NCI-H226 (cell line): ENCODE measurements at regions not wholly inside any gene's neighbourhood (a gene's known extent, or its start where the extent isn't known, plus 50 kb on each side); places are given as distances from the start of the nearest gene placed in this dataset.
"Not testable (repeated sequence)": the region's sequence is repeated elsewhere in the genome, so short reads cannot be mapped to it uniquely, and the experiment has no call there.

Source experiments
- DNase-seq: peaks from one replicate; pipeline ENCODE4 v3.0.0-alpha.2; 2015

DNA sequence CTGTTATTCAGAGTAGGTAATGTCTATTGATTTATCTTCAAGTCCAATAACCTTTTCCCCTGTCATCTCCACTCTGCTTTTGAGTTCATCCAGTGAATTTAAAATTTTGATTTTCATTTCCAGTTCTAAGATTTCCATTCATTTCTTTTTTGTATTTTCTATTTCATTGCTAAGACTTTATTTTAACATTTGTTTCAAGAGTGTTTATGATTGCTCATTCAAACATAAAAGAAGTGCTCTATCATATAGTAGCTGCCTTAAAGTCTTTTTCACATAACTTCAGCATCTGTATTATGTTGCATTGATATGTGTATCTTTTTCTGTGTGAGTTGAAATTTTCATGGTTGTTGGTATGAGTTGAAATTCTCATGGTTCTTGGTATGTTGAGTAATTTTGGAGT, 341.6 kb downstream of the SOX4 start:
- DNase-seq, result no peak

DNA sequence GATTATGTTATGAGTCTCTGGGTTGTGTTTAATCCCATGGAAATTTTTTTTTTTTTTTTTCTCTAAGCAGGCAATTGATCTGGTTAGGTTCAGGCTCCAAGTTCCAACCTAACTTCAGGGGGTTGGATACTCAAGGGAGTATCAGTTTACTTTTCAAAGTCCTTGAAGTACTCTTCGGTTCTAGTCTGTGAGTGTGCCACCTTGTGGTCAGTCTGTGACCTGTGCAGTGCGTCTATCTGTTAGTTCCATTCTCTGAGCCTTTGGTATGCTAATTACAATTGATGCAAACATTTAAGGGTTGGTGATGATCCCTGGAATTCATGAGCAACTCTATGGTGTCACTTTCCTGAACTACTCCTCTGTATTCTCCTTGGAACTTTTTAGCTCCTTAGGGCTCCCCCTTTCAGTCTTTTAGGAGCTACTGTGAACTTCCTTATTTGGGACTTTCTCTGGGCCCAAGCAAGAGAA, 342.0 kb downstream of the SOX4 start:
- DNase-seq, result no peak

DNA sequence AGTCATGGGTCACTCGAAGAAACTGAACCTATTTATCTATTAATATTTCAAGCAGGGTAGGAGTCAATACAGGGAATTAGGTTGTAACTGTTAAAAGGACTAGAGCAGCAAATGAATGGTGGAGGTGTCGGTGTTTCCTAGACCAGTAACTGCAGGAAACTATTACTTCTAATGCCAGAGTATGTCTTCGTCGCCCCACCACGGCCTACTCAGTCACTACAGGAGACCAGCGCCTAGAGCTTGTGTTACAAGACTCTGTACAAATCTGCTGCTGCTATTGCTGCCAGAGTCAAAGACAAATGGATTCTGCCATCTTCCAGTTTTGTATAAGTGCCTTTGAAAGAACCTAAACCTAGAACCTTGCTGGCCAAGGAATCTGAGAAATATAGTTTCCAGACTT, 343.9 kb downstream of the SOX4 start:
- DNase-seq, result no peak

DNA sequence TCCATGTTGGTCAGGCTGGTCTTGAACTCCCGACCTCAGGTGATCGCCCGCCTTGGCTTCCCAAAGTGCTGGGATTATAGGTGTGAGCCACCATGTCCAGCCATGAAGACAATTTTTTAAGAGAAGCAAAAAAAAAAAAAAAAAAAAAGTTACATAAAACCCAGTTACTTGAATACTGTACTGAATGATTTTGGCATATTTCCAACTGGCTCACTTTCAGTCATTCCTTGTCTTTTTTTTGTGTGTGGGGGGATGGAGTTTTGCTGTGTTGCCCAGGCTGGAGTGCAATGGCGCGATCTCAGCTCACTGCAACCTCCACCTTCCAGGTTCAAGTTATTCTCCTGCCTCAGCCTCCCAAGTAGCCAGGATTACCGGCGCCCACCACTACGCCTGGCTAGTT, 345.5 kb downstream of the SOX4 start:
- DNase-seq, result not testable (repeated sequence)

DNA sequence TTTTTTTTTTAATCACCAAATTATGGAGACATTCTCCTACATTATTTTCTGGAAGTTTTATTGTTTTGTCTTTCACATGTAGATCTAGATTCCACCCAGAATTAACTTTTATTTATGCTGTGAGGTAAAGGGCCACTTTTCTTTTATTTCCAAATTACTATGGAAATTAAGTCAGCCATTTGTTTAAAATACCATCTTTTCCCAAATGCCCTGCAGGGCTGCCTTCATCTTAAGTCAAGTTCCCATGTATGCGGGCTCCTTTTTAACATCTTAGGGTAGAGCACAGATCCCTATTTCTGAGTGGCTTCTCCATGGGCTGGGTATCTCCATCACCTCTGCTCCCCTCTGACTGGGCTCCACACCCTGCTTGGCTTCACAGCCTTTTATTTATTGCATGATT, 348.4 kb downstream of the SOX4 start:
- no peak for DNase-seq

DNA sequence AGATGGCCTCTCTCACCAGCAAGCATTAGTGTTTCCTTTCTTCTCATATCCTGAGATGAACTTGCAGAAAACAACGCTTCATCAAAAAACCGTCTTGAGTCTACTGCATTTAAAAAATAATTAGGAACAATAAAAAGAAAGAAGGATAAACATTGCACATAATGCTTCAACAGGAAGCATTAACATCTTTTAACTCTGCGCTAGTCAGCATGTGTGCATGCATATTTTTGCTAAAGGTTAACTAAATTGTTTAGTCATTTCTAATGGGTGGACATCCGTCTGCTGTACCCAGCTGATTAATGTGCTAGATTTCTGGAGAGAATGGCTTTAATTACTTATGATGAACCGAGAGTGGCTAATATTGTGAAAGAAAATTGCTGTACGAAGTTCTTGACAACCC, 349.3 kb downstream of the SOX4 start:
- no peak for DNase-seq

DNA sequence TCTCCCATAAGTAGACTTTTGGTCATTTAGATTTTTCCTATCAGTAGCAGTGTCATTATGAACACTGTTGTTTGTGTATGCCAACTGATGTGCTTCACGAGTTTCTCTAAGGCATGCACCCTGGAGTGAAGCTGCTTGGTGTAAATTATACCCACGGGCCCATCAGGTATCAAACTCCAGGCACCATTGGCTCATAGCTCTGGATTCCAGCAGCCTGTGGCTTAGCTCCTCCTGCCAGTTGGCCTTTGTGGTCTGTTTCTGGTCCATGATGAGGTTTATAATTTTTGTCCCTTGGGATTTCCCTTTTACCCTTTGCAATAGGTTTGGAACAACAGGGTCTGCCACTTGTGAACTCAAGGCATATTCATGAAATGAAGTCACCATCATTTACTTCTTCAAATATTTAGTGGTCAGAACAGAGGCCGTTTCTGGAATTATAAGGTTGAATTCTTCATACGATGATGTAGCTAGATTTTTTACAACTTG, 350.5 kb downstream of the PRL start:
- peak; percentile 78 for DNase-seq

DNA sequence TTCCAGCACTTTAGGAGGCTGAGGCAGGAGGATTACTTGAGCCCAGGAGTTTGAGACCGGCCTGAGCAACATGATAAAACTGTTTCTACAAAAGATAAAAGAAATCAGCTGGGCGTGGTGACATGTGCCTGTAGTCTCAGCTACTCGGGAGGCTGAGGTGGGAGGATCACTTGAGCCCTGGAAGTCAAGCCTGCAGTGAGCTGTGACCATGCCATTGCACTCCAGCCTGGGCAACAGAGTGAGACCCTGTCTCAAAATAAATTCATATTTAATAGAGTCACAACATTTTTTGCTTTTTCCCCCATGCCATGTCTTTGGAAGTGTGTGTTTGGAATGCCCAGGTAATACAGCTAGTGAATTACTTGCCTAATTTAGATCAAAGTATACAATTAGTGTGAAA, 349.6 kb downstream of the PRL start:
- not testable (repeated sequence) for DNase-seq

DNA sequence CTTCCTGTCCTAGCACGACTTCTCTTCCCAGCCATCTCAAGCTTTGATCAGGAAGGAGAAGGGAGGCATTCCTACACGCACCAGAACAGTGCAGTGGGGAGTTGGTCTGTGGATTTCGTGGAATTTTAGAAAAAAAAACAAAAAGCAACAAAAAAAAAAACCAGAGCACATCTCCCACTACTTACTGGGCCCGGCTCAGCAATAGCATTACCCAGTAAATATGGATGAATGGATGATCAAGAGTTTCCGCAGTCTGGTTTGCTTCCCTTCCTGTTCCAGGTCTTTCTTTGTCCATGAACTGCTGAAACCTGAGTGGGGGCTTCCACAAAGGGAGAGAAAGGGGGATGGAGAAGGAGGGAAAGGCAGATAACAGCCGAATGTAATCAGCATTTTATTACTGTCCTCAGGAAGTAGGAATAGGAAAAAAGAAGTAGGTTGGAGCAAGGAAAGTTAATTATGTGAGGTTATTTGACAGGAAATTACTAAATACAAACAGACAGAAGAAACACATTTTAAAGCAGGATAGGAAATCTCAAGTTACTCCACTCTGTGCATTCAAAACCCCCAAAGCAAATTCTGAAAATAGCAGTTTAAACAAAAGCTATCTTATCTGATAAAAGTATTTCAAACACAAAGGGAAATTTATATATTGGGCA, 349.0 kb downstream of the PRL start:
- DNase-seq, result no peak

DNA sequence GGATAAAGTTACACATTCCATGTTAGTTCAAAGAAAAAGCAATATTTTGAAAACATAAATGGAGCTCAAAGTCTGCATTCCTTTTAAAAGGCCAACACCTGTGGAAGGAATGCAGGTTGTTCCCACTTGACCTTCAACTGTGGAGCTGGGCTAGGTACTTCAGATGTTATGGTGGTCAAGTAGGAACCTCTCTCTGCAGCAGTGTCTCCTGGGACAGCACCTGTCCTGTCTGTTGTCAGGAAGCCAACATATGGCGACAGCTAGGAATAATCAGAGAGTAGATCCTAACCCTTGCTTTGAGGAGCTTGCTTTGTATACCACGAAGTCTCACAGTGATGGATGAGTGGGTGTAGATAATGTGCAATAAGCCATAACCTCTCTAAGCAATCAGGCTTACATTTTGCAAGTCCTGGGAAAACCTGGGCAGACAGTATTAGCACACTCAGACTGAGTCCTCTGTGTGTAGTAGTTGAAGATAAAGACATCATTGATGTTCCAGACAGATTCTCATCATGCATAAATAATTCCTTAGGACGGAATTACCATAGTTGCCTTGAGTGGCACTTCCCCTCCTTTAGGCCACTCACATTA, 347.5 kb downstream of the PRL start:
- DNase-seq, result peak; percentile 20

DNA sequence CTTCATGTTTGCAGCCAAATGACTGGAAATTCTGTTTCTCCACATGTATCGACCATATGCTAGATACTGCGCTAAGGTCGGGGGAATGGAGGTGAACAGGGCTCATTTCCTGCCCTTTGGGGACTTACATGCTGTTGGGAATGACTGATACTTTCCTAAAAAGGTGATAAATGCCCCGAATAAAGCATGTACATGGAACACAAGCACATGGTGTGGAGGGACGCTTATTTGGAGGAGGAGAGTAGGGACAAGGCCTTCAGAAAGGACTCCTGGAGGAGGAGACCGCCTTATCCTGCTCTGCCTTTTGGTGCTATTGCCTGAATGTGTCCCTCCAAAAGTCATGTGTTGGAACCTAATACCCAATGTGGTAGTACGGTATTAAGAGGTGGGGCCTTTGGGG, 344.5 kb downstream of the PRL start:
- no peak for DNase-seq

DNA sequence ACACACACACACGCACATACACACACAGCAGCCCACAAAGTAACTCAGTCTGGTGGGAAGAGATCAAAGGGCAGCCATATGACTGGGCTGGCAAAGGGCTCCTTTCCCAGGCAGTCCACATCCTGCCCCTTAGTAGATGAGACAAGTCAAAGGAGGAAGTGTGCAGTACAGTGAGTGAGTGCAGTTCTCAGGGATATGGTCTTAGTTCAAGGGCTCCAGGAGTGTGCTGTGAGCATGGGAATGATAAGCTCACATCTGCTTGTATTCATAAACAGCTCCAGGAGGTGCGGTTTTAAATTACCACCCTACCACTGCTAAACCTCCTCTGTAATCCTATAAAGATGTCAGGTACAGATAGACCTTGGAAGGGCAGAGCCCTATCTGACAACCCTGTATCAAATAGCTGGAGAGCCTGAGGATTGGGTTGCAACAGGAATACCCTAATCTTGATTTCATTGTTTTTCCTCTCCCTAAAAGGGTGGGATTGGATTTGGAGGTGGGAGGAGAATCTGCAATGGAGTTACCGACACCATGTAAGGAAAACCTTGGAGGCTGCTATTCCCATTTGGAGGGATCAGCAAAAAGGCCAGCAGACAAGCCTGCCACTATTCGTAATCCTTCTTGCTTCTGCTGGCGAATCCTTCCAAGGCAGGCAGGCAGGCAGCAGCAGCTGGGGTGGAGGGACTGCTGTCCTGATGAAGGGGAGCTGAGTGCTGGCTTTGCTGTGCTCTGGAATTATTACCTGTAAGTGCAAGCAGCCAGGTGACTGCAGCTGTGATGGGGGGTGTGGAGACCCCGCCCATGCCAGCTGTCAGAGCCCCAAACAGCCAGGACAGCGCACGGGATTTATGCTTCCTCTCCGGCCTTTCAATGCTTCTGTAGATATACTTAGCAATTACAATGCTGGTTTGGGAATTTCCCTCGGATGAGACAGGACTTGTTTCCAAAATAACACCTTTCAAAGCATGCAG, 342.7 kb downstream of the PRL start:
- DNase-seq, result peak; percentile 25

DNA sequence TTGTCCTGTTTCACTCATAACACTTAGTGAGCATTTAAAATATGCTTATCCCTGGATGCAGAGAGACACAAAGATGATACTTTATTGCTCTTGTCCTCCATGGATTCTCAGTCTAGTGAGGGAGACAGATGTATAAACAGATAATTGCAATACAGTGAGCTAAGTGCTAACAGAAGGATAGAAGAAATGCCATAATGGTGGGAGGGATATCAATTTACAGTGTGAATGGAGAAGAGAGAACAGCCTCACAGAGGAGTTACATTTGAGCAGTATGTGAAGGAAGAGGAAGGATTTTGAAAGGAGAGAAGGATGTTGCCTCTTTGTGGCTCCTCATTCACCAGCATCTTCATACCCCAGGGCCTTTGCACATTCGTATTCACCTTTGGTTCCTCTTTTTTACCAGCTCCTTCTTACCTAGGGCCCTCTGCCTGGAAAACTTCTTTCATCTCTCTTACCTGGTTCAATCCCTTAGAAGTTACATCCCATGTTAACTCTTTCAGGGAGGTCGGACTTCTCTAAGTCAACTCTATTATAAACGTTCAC, 341.7 kb downstream of the PRL start:
- no peak for DNase-seq

DNA sequence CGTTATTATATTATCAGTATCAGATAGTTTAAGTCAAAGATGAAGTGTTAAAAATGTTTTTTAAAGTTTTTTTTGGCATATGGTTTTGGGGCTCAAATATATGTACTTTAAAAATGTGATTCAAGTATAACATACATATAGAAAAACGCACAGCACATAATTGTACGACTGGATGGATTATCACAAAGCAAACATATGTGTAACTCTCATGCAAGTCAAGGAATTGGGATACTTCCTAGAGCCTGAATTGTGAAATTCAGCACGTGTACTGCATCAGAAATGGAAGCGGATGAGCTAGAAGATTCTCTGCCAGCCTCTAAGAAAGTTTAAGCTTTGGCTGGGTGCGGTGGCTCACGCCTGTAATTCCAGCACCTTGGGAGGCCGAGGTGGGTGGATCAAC, 340.9 kb downstream of the PRL start:
- no peak for DNase-seq

DNA sequence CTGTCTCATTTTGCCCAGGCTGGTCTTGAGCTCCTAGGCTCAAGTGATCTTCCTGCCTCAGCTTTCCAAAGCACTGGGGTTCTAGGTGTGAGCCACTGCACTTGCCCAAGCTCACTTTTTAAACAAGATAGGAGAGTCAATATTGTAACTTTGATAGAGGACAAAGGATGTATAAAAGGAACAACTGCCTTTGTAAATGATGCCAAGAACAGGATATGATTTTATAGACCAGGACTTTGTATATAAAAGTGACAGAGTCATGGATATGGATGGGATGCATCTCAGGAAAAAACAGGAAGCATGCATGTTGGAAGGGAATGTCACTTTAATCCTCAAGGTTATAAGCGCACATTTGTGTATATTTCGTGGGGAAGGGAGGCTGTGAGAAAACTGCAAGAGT, 338.4 kb downstream of the PRL start:
- DNase-seq, result no peak

DNA sequence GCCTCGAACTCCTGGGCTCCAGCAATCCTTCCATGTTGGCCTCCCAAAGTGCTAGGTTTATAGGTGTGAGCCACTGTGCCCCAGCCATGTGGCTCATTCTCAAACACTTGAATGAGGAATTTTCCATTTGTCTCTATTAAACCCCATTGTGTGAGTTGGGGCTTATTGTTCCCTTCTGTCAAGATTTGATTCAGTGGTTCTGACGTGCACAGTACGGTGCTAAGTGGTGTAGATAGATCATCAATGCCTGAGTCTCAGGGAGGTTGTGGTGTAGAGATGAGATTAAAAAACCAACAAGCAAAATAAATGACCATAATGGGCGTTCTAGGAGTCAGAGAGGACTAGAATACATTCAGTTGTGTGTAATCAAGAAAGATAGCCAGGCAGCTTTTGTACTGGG, 335.6 kb downstream of the PRL start:
- DNase-seq, result no peak

DNA sequence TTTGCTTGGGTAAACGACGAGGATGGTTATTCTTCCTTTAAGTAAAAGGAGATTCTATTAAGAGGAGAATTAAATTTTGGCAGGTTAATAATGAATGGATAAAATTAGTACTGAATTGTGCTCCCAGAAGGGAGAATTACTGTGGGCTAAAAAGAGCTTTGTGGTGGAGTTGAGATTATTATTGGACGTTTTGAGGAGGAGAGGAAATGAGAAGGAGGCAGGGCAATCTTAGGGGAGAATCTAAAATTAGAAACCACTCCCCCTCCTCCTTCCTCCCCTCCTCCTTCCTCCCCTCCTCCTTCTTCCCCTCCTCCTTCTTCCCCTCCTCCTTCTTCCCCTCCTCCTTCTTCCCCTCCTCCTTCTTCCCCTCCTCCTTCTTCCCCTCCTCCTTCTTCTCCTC, 331.8 kb downstream of the PRL start:
- DNase-seq, result no peak

DNA sequence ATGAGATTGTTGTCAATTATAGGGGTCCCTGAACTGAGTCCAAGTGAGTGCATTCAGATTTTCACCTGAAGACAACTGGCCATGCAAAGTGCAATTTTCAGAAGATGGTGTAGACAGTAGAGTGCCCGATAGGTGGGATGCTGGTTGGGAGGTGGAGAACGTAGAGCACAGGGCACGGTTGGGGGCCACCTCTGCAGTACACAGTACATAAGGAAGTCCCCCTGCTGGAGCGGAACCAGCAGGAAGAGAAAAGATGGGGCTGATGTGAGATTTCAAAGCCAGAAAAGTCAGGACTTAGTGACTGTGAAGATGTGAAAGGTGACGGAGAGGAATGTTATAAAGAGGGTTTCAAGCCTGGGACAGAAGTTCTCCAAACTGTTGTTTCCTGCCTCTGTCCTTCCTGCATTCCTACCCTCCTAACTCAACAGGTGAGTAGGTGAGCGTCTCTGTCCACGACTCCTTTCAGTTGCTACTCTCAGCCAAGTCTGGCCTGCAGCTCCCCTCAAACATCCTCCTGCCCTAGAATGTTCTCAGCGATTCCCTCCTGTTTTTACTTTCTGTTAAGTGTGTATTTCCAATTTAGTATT, 330.8 kb downstream of the PRL start:
- no peak for DNase-seq

DNA sequence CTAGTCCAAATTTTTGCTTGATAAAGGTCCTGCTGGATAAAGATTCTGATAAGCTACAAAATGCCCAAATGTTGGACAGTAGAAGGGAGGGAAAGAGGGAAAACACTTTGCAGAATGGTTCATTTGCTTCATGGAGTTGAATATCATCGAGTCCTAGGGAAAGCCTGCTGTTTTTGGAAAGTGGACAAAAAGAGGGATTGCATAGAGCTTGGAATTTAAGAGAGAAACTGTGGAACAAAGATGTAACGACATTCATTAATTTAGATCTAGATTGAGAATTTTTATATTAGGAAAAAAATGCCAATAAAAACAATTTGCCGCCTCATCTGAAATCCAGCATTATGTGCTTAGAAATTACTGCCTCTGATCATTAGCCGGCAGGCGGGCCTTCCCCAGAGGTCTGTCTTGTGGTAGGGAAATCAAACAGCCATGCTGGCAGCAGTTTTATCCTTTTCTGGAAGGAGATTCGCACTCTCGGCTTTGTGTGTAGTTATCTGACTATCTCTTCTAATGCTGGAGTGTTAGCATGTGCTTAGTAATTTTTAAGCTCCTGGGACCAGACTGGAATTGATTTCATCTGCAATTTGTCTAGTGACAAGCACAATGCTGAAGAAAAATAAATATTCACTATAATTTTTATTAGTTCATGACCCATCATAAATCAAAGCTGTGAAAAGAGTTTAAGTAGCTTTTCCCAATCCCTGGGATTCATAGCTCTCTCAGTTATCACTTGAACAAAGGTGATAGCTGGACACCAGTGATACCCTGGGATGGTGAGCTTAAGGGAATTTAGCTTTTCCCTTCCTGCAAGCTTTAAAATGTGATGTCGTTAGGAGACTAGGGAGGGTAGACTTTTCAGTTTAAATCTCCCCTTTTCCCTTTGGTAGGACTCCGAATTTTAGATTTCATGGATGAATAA, 329.5 kb downstream of the PRL start:
- no peak for DNase-seq

DNA sequence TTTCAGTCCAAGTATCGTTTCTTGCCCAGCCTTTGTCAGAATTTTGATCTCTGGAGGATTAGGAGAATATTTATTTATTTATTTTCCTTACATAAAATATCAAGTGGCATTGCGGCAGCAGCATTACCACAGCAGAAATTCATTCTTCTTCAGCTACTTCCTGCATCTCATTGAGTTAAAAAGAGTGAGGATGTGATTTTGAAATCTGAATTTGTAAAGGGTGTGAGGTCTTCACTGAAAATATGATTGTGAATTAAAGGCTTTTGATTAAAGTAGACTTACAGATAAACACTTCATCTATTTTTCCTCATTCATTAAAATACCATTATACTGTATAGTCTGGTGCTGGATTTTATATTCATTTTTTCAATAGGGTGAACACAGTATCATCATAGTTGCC, 328.4 kb downstream of the PRL start:
- DNase-seq, result no peak

DNA sequence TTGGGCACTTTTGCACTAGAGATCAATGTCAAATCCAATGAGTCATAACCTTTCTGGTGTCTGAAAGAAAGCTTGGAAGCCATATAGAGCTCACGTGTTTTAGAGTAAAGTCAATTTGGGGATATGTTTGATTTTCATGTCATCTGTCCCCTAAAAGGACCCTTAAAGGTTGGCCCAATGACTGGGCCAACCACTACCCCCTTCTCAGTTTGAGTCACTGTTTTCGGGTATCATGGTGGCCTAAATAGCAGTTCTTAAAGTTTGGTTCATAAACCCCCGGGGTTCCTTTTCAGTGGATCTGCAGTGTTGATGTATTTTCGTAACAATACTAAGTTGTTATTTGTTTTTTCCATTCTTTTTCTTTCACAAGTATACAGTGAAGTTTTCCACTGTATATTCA, 327.6 kb downstream of the PRL start:
- DNase-seq, result no peak
